ENCODE measurements at regions not wholly inside any gene's neighbourhood (a gene's known extent, or its start where the extent isn't known, plus 50 kb on each side); places are given as distances from the start of the nearest gene placed in this dataset.

DNA sequence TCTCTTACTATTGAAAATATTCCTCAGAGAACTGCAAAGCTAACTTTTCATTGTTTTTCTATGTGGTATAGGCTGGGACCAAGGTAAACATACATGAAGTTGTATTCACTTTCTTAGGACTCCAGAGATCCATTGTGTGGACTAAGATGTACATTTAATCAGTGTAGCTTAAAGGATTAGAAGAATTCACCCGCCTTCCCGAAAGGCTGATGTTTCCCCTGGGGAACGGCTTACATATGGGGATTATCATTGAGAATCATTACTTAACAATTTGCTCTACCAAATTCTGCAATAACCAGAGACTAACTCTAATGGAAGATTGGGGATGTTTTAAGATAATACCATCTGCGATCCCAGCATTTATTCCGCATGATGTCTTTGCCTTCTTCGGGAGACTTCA lies 257.1 kb upstream of the KIAA1217 start:
- no peaks in the 10 kb centered on the region for H3K79me2 ChIP-seq (ENCODE audit: insufficient read depth, low read depth, low read length)
- H4K20me1 ChIP-seq (ENCODE audit: insufficient read depth, low read length), result no peaks in the 10 kb centered on the region
- H2AFZ ChIP-seq (ENCODE audit: low read length), result no peak overlapping the region
- H3K9me2 ChIP-seq (ENCODE audit: insufficient read depth, low read length), result no peaks in the 10 kb centered on the region
- POLR2A ChIA-PET, result interaction anchor here (0.6 kb wide), 1 partner anchor 42 kb away, joined by 3 read pairs; no protein-coding TSS in a partner anchor
- intact Hi-C loops (cut with micrococcal nuclease; ENCODE audit: unreplicated experiment), result no loop called here
- DNase-seq (ENCODE audit: low spot score), result no peak
- H3K9me3 ChIP-seq (ENCODE audit: low read length), result peaks cover 9% of the 10 kb centered on the region; the same call in 1 of the 2 replicates
- no peak overlapping the region for H3K4me3 ChIP-seq (ENCODE audit: low read depth, low read length, poor library complexity, severe bottlenecking)
- no peak overlapping the region for H3K27ac ChIP-seq (ENCODE audit: low read depth, low read length, poor library complexity, severe bottlenecking)
- TF ChIP-seq EZH2phosphoT487 (IDR thresholded peaks at IDR 0.05; ENCODE audit: borderline replicate concordance, low read depth, low read length), result no peak
- TF ChIP-seq, protein P1, sequence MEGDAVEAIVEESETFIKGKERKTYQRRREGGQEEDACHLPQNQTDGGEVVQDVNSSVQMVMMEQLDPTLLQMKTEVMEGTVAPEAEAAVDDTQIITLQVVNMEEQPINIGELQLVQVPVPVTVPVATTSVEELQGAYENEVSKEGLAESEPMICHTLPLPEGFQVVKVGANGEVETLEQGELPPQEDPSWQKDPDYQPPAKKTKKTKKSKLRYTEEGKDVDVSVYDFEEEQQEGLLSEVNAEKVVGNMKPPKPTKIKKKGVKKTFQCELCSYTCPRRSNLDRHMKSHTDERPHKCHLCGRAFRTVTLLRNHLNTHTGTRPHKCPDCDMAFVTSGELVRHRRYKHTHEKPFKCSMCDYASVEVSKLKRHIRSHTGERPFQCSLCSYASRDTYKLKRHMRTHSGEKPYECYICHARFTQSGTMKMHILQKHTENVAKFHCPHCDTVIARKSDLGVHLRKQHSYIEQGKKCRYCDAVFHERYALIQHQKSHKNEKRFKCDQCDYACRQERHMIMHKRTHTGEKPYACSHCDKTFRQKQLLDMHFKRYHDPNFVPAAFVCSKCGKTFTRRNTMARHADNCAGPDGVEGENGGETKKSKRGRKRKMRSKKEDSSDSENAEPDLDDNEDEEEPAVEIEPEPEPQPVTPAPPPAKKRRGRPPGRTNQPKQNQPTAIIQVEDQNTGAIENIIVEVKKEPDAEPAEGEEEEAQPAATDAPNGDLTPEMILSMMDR (conservative IDR thresholded peaks at IDR 0.05; ENCODE audit: low read length), result no peak
- BruUV-seq (replicated peaks), result no TSS peak
- H3K36me3 ChIP-seq (ENCODE audit: insufficient read depth, low read length), result no peaks in the 10 kb centered on the region
- no peak overlapping the region for H3K4me2 ChIP-seq (ENCODE audit: low read length)
- CTCF ChIA-PET (ENCODE audit: unreplicated experiment), result no interaction called here
- H3K4me1 ChIP-seq (ENCODE audit: insufficient read depth, low read length, poor library complexity, severe bottlenecking), result no peaks in the 10 kb centered on the region

DNA sequence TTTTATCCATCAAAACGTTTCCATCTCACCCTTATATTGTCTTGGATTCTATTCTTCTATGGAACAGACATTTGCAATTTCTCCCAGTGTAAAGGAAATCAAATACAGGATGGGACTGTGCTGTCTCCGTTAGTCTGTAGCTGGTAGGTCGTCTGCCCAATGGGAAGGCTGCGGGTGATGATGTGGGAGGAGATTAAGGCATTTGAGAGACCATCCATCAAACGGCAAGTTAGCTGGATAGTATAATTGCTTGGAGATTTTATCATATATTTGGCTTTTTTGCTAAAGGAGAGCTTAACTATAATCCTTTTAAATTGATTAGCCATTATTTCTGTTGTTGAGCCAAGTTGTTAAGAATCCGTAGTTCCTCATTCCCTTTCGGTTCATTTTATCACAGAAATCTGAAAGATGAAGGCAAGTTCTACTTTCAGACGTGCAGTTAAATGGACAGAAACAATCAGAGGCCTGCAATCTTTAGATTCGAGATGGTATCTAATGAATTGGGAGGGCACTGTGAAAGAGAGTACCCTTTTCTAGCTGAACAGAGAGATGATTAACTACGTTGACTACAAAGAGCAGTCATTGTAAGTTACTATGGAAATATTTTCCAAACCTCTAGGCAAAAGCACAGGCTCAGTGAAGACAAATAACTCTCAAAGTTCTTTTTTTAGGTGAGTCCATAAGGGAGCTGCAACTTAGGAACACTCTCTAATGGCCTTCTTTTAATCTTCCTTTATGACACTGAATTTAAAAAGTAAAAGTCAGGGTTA lies 253.3 kb upstream of the KIAA1217 start:
- Histone ChIP-seq H3K9me2 (ENCODE audit: insufficient read depth, low read length) (no peaks in the 10 kb centered on the region), H2AFZ (ENCODE audit: low read length) (no peak overlapping the region), H3K36me3 (ENCODE audit: insufficient read depth, low read length) (no peaks in the 10 kb centered on the region), H3K4me3 (ENCODE audit: low read depth, low read length, poor library complexity, severe bottlenecking) (no peak overlapping the region), H3K9me3 (ENCODE audit: low read length) (peaks cover 9% of the 10 kb centered on the region; the same call in 1 of the 2 replicates), H3K4me1 (ENCODE audit: insufficient read depth, low read length, poor library complexity, severe bottlenecking) (no peaks in the 10 kb centered on the region), H3K79me2 (ENCODE audit: insufficient read depth, low read depth, low read length) (no peaks in the 10 kb centered on the region), H4K20me1 (ENCODE audit: insufficient read depth, low read length) (no peaks in the 10 kb centered on the region), H3K4me2 (ENCODE audit: low read length) (no peak overlapping the region), H3K27ac (ENCODE audit: low read depth, low read length, poor library complexity, severe bottlenecking) (no peak overlapping the region)
- no TSS peak for BruUV-seq (replicated peaks)
- DNase-seq (ENCODE audit: low spot score), result no peak
- ChIA-PET POLR2A (interaction anchor here (0.7 to 0.9 kb wide), 2 partner anchors 8 to 214 kb away, joined by 3 to 5 read pairs; no protein-coding TSS in a partner anchor), CTCF (ENCODE audit: unreplicated experiment) (no interaction called here)
- TF ChIP-seq EZH2phosphoT487 (IDR thresholded peaks at IDR 0.05; ENCODE audit: borderline replicate concordance, low read depth, low read length), result no peak
- TF ChIP-seq, protein P1 (conservative IDR thresholded peaks at IDR 0.05; ENCODE audit: low read length), result no peak
- intact Hi-C loops (cut with micrococcal nuclease; ENCODE audit: unreplicated experiment), result no loop called here

DNA sequence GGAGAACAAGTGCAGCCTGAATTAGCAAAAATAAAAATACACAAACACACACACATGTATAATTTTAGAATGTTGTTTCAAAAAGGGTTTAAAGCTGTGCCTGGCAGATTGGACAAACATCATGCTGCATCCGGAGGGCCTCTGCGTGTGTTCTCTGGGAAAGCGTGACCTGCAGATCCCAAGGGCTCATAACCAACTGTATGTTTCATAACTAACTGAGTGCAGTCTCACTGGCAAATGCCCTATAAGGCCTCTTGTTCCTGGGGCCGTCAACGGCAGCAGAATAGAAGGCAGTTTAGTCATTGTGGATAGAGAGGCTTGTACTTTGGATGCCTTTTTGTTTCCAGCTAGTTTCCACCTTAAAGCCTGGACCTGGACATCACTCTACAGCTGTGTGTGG lies 243.8 kb upstream of the KIAA1217 start:
- Histone ChIP-seq H3K36me3 (ENCODE audit: insufficient read depth, low read length) (no peaks in the 10 kb centered on the region), H3K79me2 (ENCODE audit: insufficient read depth, low read depth, low read length) (no peaks in the 10 kb centered on the region), H3K4me2 (ENCODE audit: low read length) (no peak overlapping the region), H2AFZ (ENCODE audit: low read length) (no peak overlapping the region), H3K4me1 (ENCODE audit: insufficient read depth, low read length, poor library complexity, severe bottlenecking) (no peaks in the 10 kb centered on the region), H3K9me2 (ENCODE audit: insufficient read depth, low read length) (no peaks in the 10 kb centered on the region), H3K9me3 (ENCODE audit: low read length) (no peaks in the 10 kb centered on the region), H3K4me3 (ENCODE audit: low read depth, low read length, poor library complexity, severe bottlenecking) (no peak overlapping the region), H4K20me1 (ENCODE audit: insufficient read depth, low read length) (no peaks in the 10 kb centered on the region), H3K27ac (ENCODE audit: low read depth, low read length, poor library complexity, severe bottlenecking) (no peak overlapping the region)
- POLR2A ChIA-PET, result no interaction called here
- TF ChIP-seq EZH2phosphoT487 (IDR thresholded peaks at IDR 0.05; ENCODE audit: borderline replicate concordance, low read depth, low read length), result no peak
- TF ChIP-seq, protein P1 (conservative IDR thresholded peaks at IDR 0.05; ENCODE audit: low read length), result no peak
- no peak for DNase-seq (ENCODE audit: low spot score)
- intact Hi-C loops (cut with micrococcal nuclease; ENCODE audit: unreplicated experiment), result no loop called here
- CTCF ChIA-PET (ENCODE audit: unreplicated experiment), result no interaction called here
- BruUV-seq (replicated peaks), result no TSS peak

All from OCI-LY7 (cell line).